AG09319 (cell line): ENCODE measurements at regions not wholly inside any gene's neighbourhood (a gene's known extent, or its start where the extent isn't known, plus 50 kb on each side); places are given as distances from the start of the nearest gene placed in this dataset.

Experiments
- DNase-seq: peaks from one replicate; pipeline ENCODE4 v3.0.0-alpha.2; 2010; ENCODE audit warnings: low read depth; ENCODE audit errors: extremely low read depth
- TF ChIP-seq, protein P1 (sequence below): IDR thresholded peaks from 2 replicates; pipeline ENCODE4 v1.5.1; 2011; ENCODE audit warnings: low read depth, mild to moderate bottlenecking, inconsistent platforms, low read length, moderate library complexity

DNA sequence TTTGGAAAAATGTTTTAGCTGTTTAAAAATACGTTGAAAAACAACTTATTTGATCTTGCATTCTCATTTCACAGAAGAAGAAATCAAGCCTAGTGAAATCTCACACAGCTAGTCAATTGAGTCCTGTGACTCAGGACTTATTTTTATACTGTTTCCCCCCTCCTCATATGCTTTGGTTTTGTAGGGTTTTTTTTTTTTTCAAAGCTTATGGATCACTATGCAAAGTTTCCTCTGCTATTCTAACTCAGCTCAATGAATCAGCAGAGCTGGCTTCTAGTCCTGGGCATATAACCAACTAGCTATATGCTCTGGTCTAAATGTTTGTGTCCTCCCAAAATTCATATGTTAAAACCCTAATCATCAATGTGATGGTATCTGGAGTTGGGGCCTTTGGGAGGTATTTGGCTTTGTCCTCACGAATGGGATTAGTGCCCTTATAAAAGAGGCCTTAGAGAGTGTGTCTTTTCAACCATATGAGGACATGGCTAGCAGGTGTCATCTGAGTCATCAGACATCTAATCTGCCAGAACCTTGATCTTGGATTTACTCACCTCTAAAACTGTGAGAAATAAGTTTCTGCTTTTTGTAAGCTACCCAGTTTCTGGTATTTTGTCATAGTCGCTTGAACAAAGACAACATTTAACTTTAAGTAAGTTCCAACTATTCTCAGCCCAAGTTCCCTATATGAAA lies 317.2 kb upstream of the C1orf87 start:
- DNase-seq: no peak
- TF ChIP-seq, protein P1, sequence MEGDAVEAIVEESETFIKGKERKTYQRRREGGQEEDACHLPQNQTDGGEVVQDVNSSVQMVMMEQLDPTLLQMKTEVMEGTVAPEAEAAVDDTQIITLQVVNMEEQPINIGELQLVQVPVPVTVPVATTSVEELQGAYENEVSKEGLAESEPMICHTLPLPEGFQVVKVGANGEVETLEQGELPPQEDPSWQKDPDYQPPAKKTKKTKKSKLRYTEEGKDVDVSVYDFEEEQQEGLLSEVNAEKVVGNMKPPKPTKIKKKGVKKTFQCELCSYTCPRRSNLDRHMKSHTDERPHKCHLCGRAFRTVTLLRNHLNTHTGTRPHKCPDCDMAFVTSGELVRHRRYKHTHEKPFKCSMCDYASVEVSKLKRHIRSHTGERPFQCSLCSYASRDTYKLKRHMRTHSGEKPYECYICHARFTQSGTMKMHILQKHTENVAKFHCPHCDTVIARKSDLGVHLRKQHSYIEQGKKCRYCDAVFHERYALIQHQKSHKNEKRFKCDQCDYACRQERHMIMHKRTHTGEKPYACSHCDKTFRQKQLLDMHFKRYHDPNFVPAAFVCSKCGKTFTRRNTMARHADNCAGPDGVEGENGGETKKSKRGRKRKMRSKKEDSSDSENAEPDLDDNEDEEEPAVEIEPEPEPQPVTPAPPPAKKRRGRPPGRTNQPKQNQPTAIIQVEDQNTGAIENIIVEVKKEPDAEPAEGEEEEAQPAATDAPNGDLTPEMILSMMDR: no peak

DNA sequence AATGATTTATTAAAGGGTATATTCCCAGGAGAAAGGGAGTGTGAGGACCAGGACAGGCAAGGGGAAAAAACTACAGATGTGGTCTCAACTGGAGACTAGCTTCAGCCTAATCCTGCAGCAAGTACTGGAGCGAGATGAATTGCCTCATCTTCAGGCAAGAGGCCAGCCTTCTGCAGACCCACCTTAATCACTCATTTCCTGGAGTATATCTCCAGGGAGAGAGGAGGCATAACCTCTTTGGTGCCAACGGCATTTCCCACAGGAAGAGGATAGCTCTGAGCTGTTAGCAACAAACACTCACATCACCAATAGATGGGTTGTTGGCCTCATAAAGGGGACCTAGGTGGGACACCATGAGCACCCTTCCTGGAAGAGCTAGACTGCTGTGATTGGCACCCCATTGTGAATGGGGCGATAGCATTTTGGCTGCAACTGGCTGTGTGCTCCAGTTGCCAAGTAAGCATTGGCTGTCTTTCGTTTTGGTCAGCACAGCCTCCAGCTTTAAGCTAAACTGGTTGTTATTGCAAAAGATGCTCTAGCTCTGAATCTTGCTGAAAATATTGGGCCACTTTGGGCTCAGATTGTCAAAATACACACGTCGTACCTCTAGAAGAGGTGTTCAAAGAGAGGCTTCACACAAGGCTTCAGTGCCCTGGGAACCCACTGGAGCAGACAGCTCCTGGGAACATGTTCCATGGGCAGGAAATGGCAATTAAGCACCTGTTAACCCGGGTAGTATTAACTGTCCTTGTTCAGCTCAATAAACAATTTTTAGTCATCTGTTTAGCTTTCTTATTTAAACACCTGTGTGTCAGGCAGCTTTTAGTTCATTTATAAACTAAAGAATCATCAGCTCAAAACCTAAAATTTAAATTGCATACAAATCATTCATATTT lies 314.8 kb upstream of the C1orf87 start:
- DNase-seq: no peak
- TF ChIP-seq, protein P1: no peak

DNA sequence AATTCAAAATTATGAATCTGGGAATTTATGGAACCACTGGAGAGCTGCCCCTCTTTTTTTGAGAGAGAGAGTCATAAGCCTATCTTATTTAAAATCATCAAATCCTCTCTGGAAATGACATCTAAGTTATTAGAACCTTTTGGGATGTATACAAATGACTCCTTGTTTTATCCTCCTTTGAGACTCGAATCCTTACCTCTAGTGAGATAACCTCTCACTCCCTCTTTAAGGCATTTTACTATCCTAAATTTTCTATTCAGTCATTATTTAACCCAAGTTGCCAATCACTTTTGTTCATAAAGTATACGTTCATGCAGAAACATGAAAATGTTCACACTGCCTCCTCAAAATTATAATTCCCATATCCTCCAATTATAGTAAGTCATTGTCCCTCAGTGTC lies 313.6 kb upstream of the C1orf87 start:
- TF ChIP-seq, protein P1: no peak

DNA sequence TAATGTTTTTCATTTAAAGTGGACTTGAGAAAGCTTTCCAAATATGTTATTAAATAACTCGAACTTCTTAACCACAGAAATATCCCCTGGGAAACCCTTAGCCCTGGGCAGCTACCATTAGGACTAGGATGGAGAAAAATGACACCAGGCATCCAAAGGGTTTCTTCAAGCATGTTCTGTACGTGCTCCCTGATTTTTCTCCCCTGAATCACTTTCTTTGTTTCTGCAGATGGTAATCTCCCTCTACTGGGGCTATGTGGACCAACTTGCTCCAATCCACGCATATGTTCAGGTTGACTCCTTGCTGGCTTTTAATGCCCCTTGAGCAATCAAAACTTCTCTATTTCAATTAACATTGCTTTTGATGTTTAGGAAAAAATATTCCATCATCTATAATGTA lies 312.7 kb upstream of the C1orf87 start:
- no peak for DNase-seq
- TF ChIP-seq, protein P1: no peak

More for the DNA sequence above, 313.6 kb upstream of the C1orf87 start:
- no peak for DNase-seq

DNA sequence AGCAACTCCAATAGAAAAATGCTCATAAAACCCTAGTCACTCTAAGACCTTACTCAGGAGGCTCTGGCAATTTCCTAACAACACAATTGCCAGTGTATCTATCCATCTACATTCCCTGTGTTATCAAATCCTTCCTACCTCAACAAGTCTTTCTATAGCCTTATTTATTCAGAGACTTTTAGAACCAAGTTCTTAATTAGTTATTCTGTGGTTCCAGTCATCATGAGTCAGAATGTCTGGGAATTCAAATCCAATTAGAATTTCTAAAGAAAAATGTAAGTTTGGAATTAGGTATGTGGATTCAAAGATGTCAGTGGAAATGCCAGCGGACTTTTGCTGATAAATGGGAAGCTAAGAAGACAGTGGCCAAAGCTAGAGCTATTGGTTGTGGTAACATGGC lies 302.6 kb upstream of the C1orf87 start:
- TF ChIP-seq, protein P1: no peak
- no peak for DNase-seq

DNA sequence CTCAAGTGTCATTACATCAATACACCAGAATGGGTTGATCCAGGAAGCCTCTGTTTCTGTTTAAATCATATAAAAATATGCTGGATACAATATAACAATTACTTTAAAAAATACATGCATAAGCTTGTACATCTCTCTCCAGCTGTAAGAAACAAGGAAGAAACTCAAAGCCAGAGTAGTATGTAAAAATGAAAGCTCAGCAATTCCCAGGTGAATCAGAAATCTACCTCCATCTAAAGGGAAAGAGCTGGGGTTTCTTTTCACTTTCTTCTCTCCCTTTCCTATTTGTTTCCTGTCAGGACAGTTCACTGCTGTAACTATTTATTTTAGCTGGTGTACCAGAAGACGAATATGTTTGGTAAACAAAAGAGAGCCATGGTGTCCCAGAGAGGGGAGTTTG lies 301.0 kb upstream of the C1orf87 start:
- TF ChIP-seq, protein P1: no peak

DNA sequence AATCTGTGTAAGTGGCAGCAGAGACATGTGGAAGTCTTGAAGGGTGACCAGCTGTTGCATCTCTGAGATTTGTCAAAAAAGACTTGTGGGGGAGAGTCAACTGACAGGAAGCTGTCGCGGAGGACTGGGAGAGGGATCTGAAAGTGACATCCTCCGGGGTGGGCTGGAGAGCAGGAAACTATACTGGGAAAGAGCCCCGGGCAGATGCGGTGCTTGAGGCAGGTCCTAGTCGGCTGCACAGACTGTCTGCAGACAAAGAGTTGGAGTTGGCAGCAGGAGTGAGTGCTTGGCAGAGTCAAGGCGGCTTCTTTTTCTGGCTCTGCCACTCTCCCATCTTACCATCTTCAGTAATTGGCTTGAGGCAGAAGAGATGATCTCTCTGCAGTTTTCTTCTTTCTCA lies 294.0 kb upstream of the C1orf87 start:
- DNase-seq: no peak
- TF ChIP-seq, protein P1: no peak

More for the DNA sequence above, 301.0 kb upstream of the C1orf87 start:
- DNase-seq: no peak
